Liver (tissue), 8 donors: ENCODE measurements at regions not wholly inside any gene's neighbourhood (a gene's known extent, or its start where the extent isn't known, plus 50 kb on each side); places are given as distances from the start of the nearest gene placed in this dataset.

Source experiments
- DNase-seq: peaks from one replicate; pipeline ENCODE4 v3.0.0-alpha.2; 2017; ENCODE audit warnings: low spot score
- H3K27ac ChIP-seq, 2 donors: one replicate each; pipeline ENCODE4 v1.7.0; 2013; ENCODE audit warnings: inconsistent platforms in 2 of 2, low read length in 2 of 2, control low read depth in 1 of 2, low read depth in 1 of 2, mild to moderate bottlenecking in 1 of 2
- H3K27me3 ChIP-seq, 4 donors: one replicate each; pipeline versions ENCODE4 v1.6.1 to v1.7.0; 2013; ENCODE audit warnings: low read length in 3 of 4, inconsistent platforms in 1 of 4, mild to moderate bottlenecking in 1 of 4, moderate library complexity in 1 of 4; ENCODE audit not compliant: control insufficient read depth in 4 of 4, insufficient read depth in 4 of 4
- H3K36me3 ChIP-seq, 4 donors: one replicate each; pipeline versions ENCODE4 v1.6.1 to v1.7.0; 2013; ENCODE audit warnings: low read length in 3 of 4, mild to moderate bottlenecking in 3 of 4, low read depth in 1 of 4, moderate library complexity in 1 of 4; ENCODE audit not compliant: control insufficient read depth in 4 of 4, insufficient read depth in 3 of 4
- H3K4me1 ChIP-seq, 4 donors: one replicate each; pipeline versions ENCODE4 v1.6.1 to v1.7.0; 2013; ENCODE audit warnings: low read length in 3 of 4, mild to moderate bottlenecking in 3 of 4, moderate library complexity in 1 of 4; ENCODE audit not compliant: control insufficient read depth in 4 of 4, insufficient read depth in 4 of 4
- H3K4me3 ChIP-seq, 3 donors: one replicate each; pipeline versions ENCODE4 v1.6.1 to v1.7.0; 2013; ENCODE audit warnings: low read length in 3 of 3, control low read depth in 1 of 3, low read depth in 1 of 3, mild to moderate bottlenecking in 1 of 3
- H3K9ac ChIP-seq, 2 donors: one replicate each; pipeline ENCODE4 v1.7.0; 2013; ENCODE audit warnings: low read length in 2 of 2, mild to moderate bottlenecking in 2 of 2, moderate library complexity in 2 of 2, control low read depth in 1 of 2, low read depth in 1 of 2
- H3K9me3 ChIP-seq, 4 donors: one replicate each; pipeline versions ENCODE4 v1.6.1 to v1.7.0; 2013; ENCODE audit warnings: low read length in 3 of 4; ENCODE audit not compliant: control insufficient read depth in 4 of 4
- ATF3 ChIP-seq: IDR thresholded peaks from 2 replicates; pipeline ENCODE4 v1.6.1; 2016; ENCODE audit warnings: antibody characterized with exemption
- CTCF ChIP-seq: fragments of 150-350 bp; IDR thresholded peaks from 2 replicates; pipeline ENCODE4 v1.5.1; 2017; ENCODE audit warnings: improper control_type of control experiment, low read depth, low read length; ENCODE audit not compliant: missing input control
- EGR1 ChIP-seq, 2 donors: IDR thresholded peaks; 2 replicates each; pipeline ENCODE4 v1.6.1; 2016 to 2018; ENCODE audit warnings: antibody characterized with exemption in 2 of 2, low read depth in 2 of 2
- FOXA1 ChIP-seq: IDR thresholded peaks from 2 replicates; pipeline ENCODE4 v1.6.1; 2016; ENCODE audit warnings: antibody characterized with exemption
- FOXA2 ChIP-seq: IDR thresholded peaks from 2 replicates; pipeline ENCODE4 v1.6.1; 2016; ENCODE audit warnings: antibody characterized with exemption
- GABPA ChIP-seq, 2 donors: IDR thresholded peaks in 1 of 2; conservative IDR thresholded peaks in 1 of 2; 2 replicates each; pipeline ENCODE4 v1.6.1; 2016; ENCODE audit warnings: antibody characterized with exemption in 2 of 2, mild to moderate bottlenecking in 1 of 2, moderate library complexity in 1 of 2
- HNF4A ChIP-seq, 2 donors: conservative IDR thresholded peaks; 2 replicates each; pipeline ENCODE4 v1.6.1; 2016; ENCODE audit warnings: antibody characterized with exemption in 2 of 2, mild to moderate bottlenecking in 2 of 2
- HNF4G ChIP-seq: IDR thresholded peaks from 2 replicates; pipeline ENCODE4 v1.6.1; 2016; ENCODE audit warnings: antibody characterized with exemption
- JUND ChIP-seq, 2 donors: IDR thresholded peaks; 2 replicates each; pipeline ENCODE4 v1.6.1; 2016; ENCODE audit warnings: antibody characterized with exemption in 2 of 2
- MAX ChIP-seq: IDR thresholded peaks from 2 replicates; pipeline ENCODE4 v1.6.1; 2016; ENCODE audit warnings: antibody characterized with exemption
- NR2F2 ChIP-seq: IDR thresholded peaks from 2 replicates; pipeline ENCODE4 v1.6.1; 2016; ENCODE audit warnings: antibody characterized with exemption
- RAD21 ChIP-seq, 2 donors: IDR thresholded peaks; 2 replicates each; pipeline ENCODE4 v1.6.1; 2016; ENCODE audit warnings: antibody characterized with exemption in 2 of 2, mild to moderate bottlenecking in 2 of 2
- REST ChIP-seq: IDR thresholded peaks from 2 replicates; pipeline ENCODE4 v1.6.1; 2016; ENCODE audit warnings: antibody characterized with exemption, mild to moderate bottlenecking
- RXRA ChIP-seq, 2 donors: IDR thresholded peaks; 2 replicates each; pipeline ENCODE4 v1.6.1; 2017 to 2018; ENCODE audit warnings: antibody characterized with exemption in 2 of 2, mild to moderate bottlenecking in 1 of 2
- SP1 ChIP-seq: IDR thresholded peaks from 2 replicates; pipeline ENCODE4 v1.6.1; 2018; ENCODE audit warnings: antibody characterized with exemption, mild to moderate bottlenecking
- YY1 ChIP-seq: IDR thresholded peaks from 2 replicates; pipeline ENCODE4 v1.6.1; 2016; ENCODE audit warnings: antibody characterized with exemption, mild to moderate bottlenecking
- ZBTB33 ChIP-seq: IDR thresholded peaks from 2 replicates; pipeline ENCODE4 v1.6.1; 2016; ENCODE audit warnings: antibody characterized with exemption
- WGBS: extraction: QIAGEN DNeasy Blood & Tissue Kit; methylation state at CpG from one replicate; pipeline ENCODE4 v1.1.7; 2013; 5-methylcytosine and 5-hydroxymethylcytosine counted together
- donor health status: healthy.
- donor health status: healthy.
- donor health status: healthy.
- donor health status: healthy.
- donor health status: healthy.

GRCh38 chr14:27730204-27730603, 1036.4 kb upstream of the FOXG1 start:
- H3K9me3 ChIP-seq, result no peaks in the 10 kb centered on the region
- no peak overlapping the region for H3K9ac ChIP-seq
- H3K4me1 ChIP-seq, result no peaks in the 10 kb centered on the region
- no peaks in the 10 kb centered on the region for H3K36me3 ChIP-seq
- no peak overlapping the region for H3K4me3 ChIP-seq
- no peak for DNase-seq
- no peak overlapping the region for H3K27ac ChIP-seq
- WGBS, result 38% methylated on average over 5 of the region's 5 CpGs
- H3K27me3 ChIP-seq, result no peaks in the 10 kb centered on the region
- TF ChIP-seq ZBTB33 (no peak), SP1 (no peak), NR2F2 (no peak), RAD21 (IDR thresholded peaks at IDR 0.05) (no peak), ATF3 (no peak), GABPA (IDR thresholded peaks at IDR 0.05 in 1 of 2, conservative IDR thresholded peaks at IDR 0.05 in 1 of 2) (no peak)

- TF ChIP-seq FOXA2, result no peak
- no peak for TF ChIP-seq RAD21 (IDR thresholded peaks at IDR 0.05)
- TF ChIP-seq REST, result no peak
- no peak for TF ChIP-seq FOXA1
- TF ChIP-seq EGR1 (IDR thresholded peaks at IDR 0.05; ENCODE audit: low read depth in 2 of 2), result no peak
- no peak for TF ChIP-seq GABPA (IDR thresholded peaks at IDR 0.05 in 1 of 2, conservative IDR thresholded peaks at IDR 0.05 in 1 of 2)
- TF ChIP-seq RXRA (IDR thresholded peaks at IDR 0.05), result no peak
- no peak for TF ChIP-seq HNF4A (conservative IDR thresholded peaks at IDR 0.05)
- TF ChIP-seq ZBTB33, result no peak
- TF ChIP-seq JUND (IDR thresholded peaks at IDR 0.05), result no peak
- TF ChIP-seq ATF3, result no peak
- TF ChIP-seq HNF4G, result no peak
- TF ChIP-seq MAX, result no peak
- no peak for TF ChIP-seq CTCF
- TF ChIP-seq SP1, result no peak
- no peak for TF ChIP-seq YY1
- H3K27ac ChIP-seq, result no peak overlapping the region
- no peaks in the 10 kb centered on the region for H3K27me3 ChIP-seq
- no peaks in the 10 kb centered on the region for H3K4me1 ChIP-seq
- no peak overlapping the region for H3K9ac ChIP-seq
- WGBS, result 78% methylated on average over 1 of the region's 1 CpG
- H3K36me3 ChIP-seq, result no peaks in the 10 kb centered on the region
- no peaks in the 10 kb centered on the region for H3K9me3 ChIP-seq
- no peak overlapping the region for H3K4me3 ChIP-seq
- no peak for DNase-seq
These were observed 1026.9 kb upstream of the FOXG1 start for GRCh38 chr14:27739657-27740156.
